ENCODE measurements at regions not wholly inside any gene's neighbourhood (a gene's known extent, or its start where the extent isn't known, plus 50 kb on each side); places are given as distances from the start of the nearest gene placed in this dataset.

GRCh38 chr6:149267072-149267471 lies 50.4 kb upstream of the TAB2 start:
- no peak for DNase-seq (ENCODE audit: low read depth in 1 of 2, low spot score in 1 of 2)

GRCh38 chr6:149267513-149268043 lies 49.9 kb upstream of the TAB2 start:
- no peak for DNase-seq (ENCODE audit: low read depth in 1 of 2, low spot score in 1 of 2)
